Ascending aorta (tissue), 2 donors: ENCODE measurements at regions not wholly inside any gene's neighbourhood (a gene's known extent, or its start where the extent isn't known, plus 50 kb on each side); places are given as distances from the start of the nearest gene placed in this dataset.

Source experiments
- DNase-seq, 2 donors: peaks; one replicate each; pipeline ENCODE4 v3.0.0-alpha.2; 2019; ENCODE audit warnings: low spot score in 2 of 2
- H3K27ac ChIP-seq, 2 donors: fragments of 200-600 bp; sonication (generic); one replicate each; pipeline ENCODE4 v1.5.1; 2016 to 2017; ENCODE audit warnings: mild to moderate bottlenecking in 1 of 2
- H3K27me3 ChIP-seq: fragments of 200-600 bp; sonication (generic); one replicate; pipeline ENCODE4 v1.5.1; 2017
- H3K36me3 ChIP-seq, 2 donors: fragments of 200-600 bp; sonication (generic); one replicate each; pipeline ENCODE4 v1.5.1; 2016
- H3K4me1 ChIP-seq, 2 donors: fragments of 200-600 bp; sonication (generic); one replicate each; pipeline ENCODE4 v1.5.1; 2016 to 2017; ENCODE audit warnings: mild to moderate bottlenecking in 1 of 2
- H3K4me3 ChIP-seq, 2 donors: fragments of 200-600 bp; sonication (generic); one replicate each; pipeline ENCODE4 v1.5.1; 2016 to 2017; ENCODE audit warnings: mild to moderate bottlenecking in 1 of 2
- H3K9me3 ChIP-seq, 2 donors: fragments of 200-600 bp; sonication (generic); one replicate each; pipeline ENCODE4 v1.5.1; 2016
- intact Hi-C: fragments of 100-400 bp; cut with DNase I; formaldehyde crosslinking; loops from one replicate; pipeline ENCODE4 v1.15.1; 2023
- TF ChIP-seq, protein P1 (sequence below), 3 experiments: fragments of 200-600 bp in 2 of 3; fragments of 450-650 bp in 1 of 3; sonication (generic) in 2 of 3; IDR thresholded peaks; one replicate each; pipeline ENCODE4 v1.5.1; 2016 to 2019; ENCODE audit warnings: antibody characterized with exemption in 3 of 3, mild to moderate bottlenecking in 1 of 3, moderate library complexity in 1 of 3

DNA sequence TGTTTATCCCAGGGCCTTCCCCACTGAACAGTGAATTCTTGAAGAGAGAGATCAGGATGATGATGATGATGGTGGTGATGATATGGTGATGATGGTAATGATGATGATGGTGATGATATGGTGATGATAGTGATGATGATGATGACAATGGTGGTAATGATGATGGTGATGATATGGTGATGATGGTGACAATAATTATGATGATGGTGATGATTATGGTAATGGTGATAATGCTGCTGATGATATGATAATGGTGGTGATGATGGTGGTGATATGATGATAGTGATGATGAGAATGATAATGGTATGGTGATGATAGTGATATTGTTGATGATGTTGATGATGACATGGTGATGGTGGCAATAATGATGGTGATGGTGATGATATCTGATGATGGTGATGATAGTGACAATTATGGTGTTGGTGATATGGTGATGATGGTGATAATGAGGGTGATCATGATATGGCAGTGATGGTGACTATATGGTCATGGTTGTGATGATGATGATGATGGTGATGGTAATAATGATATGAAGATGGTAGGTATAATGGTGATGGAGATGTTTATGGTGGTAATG, 99.9 kb downstream of the HAPSTR1 start:
- Histone ChIP-seq H3K36me3 (no peaks in the 10 kb centered on the region), H3K4me1 (no peaks in the 10 kb centered on the region), H3K27ac (no peak overlapping the region), H3K27me3 (no peaks in the 10 kb centered on the region), H3K9me3 (no peaks in the 10 kb centered on the region), H3K4me3 (no peak overlapping the region)
- DNase-seq, result no peak
- intact Hi-C loops, result no loop called here
- TF ChIP-seq, protein P1, sequence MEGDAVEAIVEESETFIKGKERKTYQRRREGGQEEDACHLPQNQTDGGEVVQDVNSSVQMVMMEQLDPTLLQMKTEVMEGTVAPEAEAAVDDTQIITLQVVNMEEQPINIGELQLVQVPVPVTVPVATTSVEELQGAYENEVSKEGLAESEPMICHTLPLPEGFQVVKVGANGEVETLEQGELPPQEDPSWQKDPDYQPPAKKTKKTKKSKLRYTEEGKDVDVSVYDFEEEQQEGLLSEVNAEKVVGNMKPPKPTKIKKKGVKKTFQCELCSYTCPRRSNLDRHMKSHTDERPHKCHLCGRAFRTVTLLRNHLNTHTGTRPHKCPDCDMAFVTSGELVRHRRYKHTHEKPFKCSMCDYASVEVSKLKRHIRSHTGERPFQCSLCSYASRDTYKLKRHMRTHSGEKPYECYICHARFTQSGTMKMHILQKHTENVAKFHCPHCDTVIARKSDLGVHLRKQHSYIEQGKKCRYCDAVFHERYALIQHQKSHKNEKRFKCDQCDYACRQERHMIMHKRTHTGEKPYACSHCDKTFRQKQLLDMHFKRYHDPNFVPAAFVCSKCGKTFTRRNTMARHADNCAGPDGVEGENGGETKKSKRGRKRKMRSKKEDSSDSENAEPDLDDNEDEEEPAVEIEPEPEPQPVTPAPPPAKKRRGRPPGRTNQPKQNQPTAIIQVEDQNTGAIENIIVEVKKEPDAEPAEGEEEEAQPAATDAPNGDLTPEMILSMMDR (IDR thresholded peaks at IDR 0.05), result no peak

DNA sequence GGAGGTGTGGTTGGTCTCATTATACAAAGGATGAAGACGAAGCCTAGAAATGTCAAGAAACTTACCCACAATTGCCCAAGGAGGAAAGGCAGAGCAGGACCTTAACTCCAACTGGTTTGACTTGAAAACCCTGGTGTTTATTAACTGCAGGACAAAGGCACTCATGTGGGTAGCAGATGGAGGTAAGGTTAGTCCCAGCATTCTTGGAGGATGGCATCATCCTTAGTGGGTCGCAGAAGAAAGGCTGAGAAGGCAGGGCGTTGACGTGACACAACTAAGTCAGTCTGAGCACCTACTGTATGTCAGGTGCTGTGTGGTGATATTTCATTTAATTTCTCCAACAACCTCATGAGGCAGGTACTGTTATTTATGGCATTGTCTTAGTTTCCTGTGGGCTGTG, 101.3 kb downstream of the HAPSTR1 start:
- Histone ChIP-seq H3K4me3 (no peak overlapping the region), H3K36me3 (no peaks in the 10 kb centered on the region), H3K27ac (no peak overlapping the region), H3K4me1 (no peaks in the 10 kb centered on the region), H3K9me3 (no peaks in the 10 kb centered on the region), H3K27me3 (no peaks in the 10 kb centered on the region)
- TF ChIP-seq, protein P1 (IDR thresholded peaks at IDR 0.05), result no peak
- intact Hi-C loops, result no loop called here
- no peak for DNase-seq

DNA sequence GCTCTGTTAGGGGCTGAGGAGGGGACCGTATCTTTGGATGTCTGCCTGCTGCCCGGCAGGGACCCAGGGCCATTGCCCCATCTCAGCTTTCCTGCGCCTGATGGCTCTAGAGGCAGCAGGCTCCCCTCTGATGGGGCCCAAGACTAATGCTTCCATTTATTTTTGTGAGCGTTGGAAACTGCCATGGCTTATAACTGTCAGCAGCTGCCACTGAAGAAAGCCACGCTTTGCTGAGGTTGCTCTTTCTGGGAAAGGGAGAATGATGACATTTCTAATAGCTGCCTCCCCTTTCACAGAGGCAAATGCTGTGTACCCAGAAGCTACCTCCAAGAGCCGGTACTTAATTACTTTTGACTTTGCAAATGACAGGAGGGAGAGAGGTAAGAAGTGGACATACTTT, 103.8 kb downstream of the HAPSTR1 start:
- TF ChIP-seq, protein P1 (IDR thresholded peaks at IDR 0.05), result no peak
- Histone ChIP-seq H3K4me3 (no peak overlapping the region), H3K27ac (no peak overlapping the region), H3K27me3 (no peaks in the 10 kb centered on the region), H3K4me1 (no peaks in the 10 kb centered on the region), H3K36me3 (no peaks in the 10 kb centered on the region), H3K9me3 (no peaks in the 10 kb centered on the region)
- DNase-seq, result no peak
- intact Hi-C loops, result no loop called here

DNA sequence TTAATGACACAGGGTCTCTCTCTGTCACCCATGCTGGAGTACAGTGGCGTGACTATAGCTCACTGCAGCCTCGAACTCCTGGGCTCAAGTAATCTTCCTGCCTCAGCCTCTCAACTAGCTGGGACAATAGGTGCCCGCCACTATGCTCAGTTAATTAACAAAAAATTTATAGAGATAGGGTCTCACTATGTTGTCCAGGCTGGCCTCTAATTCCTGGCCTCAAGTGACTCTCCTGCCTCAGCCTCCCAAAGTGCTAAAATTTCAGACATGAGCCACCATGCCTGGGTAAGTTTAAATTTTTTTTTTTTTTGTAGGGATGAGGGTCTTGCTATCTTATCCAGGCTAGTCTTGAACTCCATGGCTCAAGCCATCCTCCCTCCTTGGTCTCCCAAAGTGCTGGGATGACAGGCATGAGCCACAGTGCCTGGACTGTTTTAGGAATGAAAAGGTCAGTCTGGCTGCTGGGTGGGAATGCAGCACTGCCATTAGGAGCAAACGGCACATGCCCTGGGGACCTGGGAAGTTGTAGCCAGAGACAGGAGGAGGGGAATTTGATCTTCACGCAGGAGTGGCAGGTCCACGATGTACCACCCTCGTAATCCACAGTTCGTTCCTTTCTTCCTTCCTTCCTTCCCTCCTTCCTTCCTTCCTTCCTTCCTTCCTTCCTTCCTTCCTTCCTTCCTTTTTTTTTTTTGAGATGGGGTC, 106.7 kb downstream of the HAPSTR1 start:
- no peaks in the 10 kb centered on the region for H3K27me3 ChIP-seq
- no peaks in the 10 kb centered on the region for H3K9me3 ChIP-seq
- TF ChIP-seq, protein P1 (IDR thresholded peaks at IDR 0.05), result no peak
- no peak overlapping the region for H3K4me3 ChIP-seq
- no peaks in the 10 kb centered on the region for H3K4me1 ChIP-seq
- no peak overlapping the region for H3K27ac ChIP-seq
- no peaks in the 10 kb centered on the region for H3K36me3 ChIP-seq
- no peak for DNase-seq
- intact Hi-C loops, result no loop called here

DNA sequence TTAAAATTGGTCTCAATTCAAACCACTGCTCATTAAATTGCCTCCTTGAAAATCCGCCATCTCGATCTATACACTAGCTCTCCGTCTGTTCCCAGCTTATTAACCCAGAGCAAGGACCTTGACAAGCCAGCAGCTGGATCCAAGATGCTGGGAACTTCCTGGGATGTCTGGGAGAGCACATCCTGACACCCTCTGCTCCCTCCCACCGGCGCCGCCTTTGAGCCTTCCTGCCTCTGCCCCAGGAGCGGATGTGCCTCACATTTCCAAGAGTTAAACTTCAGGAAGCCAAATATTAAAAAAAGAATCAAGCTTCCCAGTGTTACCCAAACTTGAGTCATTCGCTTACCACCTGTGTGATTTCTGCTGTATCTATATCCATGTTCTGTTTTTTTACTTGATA, 107.9 kb downstream of the HAPSTR1 start:
- Histone ChIP-seq H3K4me1 (no peaks in the 10 kb centered on the region), H3K4me3 (no peak overlapping the region), H3K27ac (no peak overlapping the region), H3K27me3 (no peaks in the 10 kb centered on the region), H3K9me3 (no peaks in the 10 kb centered on the region), H3K36me3 (no peaks in the 10 kb centered on the region)
- intact Hi-C loops, result no loop called here
- no peak for DNase-seq
- TF ChIP-seq, protein P1 (IDR thresholded peaks at IDR 0.05), result no peak
